Muscle layer of colon (tissue), 2 donors: ENCODE measurements at regions not wholly inside any gene's neighbourhood (a gene's known extent, or its start where the extent isn't known, plus 50 kb on each side); places are given as distances from the start of the nearest gene placed in this dataset.
A peak's percentile ranks its signal among the peaks of the same experiment; 100 is the strongest.

Source experiments
- H3K27ac ChIP-seq: one replicate; pipeline ENCODE4 v1.7.0; 2013; ENCODE audit warnings: low read depth, mild to moderate bottlenecking, low read length, moderate library complexity
- H3K27me3 ChIP-seq, 2 donors: one replicate each; pipeline ENCODE4 v1.7.0; 2013; ENCODE audit warnings: low read length in 2 of 2, mild to moderate bottlenecking in 2 of 2; ENCODE audit not compliant: insufficient read depth in 2 of 2, control insufficient read depth in 1 of 2
- H3K36me3 ChIP-seq: one replicate; pipeline ENCODE4 v1.7.0; 2013; ENCODE audit warnings: mild to moderate bottlenecking, low read length; ENCODE audit not compliant: insufficient read depth
- H3K4me1 ChIP-seq: one replicate; pipeline ENCODE4 v1.7.0; 2013; ENCODE audit warnings: mild to moderate bottlenecking, low read length; ENCODE audit not compliant: insufficient read depth
- H3K4me3 ChIP-seq, 2 donors: one replicate each; pipeline ENCODE4 v1.7.0; 2013; ENCODE audit warnings: low read length in 2 of 2, low read depth in 1 of 2, mild to moderate bottlenecking in 1 of 2, moderate library complexity in 1 of 2
- H3K9ac ChIP-seq: one replicate; pipeline ENCODE4 v1.7.0; 2013; ENCODE audit warnings: low read length
- H3K9me3 ChIP-seq: one replicate; pipeline ENCODE4 v1.7.0; 2013; ENCODE audit warnings: mild to moderate bottlenecking, low read length
- donor health status: abdominal sarcoma.
- donor health status: Adenocarcinoma of cecum.

DNA sequence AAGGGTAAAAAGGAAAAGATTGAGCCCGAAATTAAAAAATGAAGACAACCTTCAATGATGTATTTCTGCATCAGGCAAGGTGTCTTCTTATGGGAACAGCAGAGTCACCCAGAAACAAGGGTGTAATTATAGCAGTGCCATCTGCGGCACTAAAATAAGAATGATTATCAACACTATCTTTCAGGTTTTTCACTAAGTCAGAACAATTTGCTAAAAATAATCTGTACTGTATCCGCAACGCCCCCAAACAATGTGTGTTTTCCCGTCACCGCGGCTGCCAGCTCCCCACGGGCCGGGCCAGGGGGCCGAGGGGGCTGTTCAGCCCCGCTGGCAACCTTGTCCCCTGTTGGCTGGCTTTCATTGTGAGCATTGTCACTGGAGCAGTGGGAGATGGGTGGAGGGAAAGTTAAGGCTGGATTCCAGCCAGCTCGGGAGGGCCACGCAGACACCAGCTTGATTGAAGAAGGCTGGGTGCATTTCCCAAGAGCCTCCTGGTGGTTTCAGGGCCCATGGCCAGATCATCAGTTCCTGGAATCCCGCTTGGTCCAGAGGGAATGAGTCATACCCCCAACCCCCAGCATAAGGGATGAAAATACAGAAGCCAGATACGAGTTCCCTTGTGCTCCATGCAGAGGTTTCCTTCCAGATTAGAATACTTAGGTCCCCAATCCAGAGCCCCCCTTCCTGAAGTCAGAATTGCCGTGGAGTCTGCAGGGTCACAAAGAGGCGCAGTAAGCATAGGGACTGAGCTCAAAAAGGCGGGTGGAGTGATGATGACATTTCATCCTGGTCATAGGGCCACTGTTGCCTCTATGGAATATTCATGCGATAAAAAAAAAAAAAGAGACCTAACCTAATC lies 90.2 kb upstream of the KLF13 start:
- Histone ChIP-seq H3K4me1 (peaks cover 22% of the 10 kb centered on the region), H3K36me3 (no peaks in the 10 kb centered on the region), H3K4me3 (peak overlapping the region in 1 of 2 donors; percentile 21), H3K9ac (peak overlapping the region; percentile 25), H3K27ac (peak overlapping the region; percentile 88), H3K27me3 (no peaks in the 10 kb centered on the region), H3K9me3 (no peaks in the 10 kb centered on the region)

DNA sequence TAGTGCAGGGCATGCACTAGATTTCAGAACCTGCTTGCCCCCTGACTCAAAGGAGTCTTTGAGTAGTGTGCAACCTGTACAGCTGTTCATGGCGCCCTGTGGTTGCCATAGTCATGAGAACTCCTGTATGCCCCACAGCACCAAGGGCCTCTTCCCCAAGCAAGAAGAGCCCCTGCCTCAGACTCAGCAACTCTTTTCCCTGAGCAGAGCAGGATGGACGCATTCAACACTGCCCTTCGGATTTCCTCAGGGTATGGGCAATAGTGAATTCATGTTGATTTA lies 89.7 kb upstream of the KLF13 start:
- H3K4me3 ChIP-seq = peak overlapping the region in 1 of 2 donors; percentile 21
- no peaks in the 10 kb centered on the region for H3K36me3 ChIP-seq
- H3K27ac ChIP-seq = peak overlapping the region; percentile 88
- H3K27me3 ChIP-seq = no peaks in the 10 kb centered on the region
- H3K9ac ChIP-seq = no peak overlapping the region
- no peaks in the 10 kb centered on the region for H3K9me3 ChIP-seq
- peaks cover 22% of the 10 kb centered on the region for H3K4me1 ChIP-seq

DNA sequence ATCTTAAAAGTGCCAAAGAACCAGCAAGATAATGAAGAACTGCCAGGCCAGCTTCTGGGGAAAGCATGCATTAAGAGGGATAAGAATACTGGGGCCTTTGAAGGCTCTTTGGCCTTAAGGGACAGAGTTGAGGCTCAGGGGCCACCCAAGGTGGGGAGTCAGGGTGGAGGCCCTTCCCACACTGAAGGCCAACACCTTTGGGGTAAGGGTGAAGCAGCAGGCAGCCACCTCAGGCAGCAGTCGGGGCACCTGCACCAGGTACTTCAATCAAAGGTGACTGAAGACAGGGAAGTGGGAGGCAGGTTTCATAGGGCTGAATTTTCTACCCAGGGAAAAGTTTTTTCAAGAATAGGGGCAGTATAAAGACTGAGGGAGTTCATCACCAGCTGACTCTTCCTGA lies 87.7 kb upstream of the KLF13 start:
- Histone ChIP-seq H3K27me3 (no peaks in the 10 kb centered on the region), H3K9ac (no peak overlapping the region), H3K36me3 (no peaks in the 10 kb centered on the region), H3K27ac (no peak overlapping the region), H3K9me3 (no peaks in the 10 kb centered on the region), H3K4me1 (peaks cover 27% of the 10 kb centered on the region), H3K4me3 (no peak overlapping the region)

- Histone ChIP-seq H3K9ac (no peak overlapping the region), H3K36me3 (no peaks in the 10 kb centered on the region), H3K4me1 (peaks cover 28% of the 10 kb centered on the region), H3K27ac (no peak overlapping the region), H3K27me3 (no peaks in the 10 kb centered on the region), H3K4me3 (no peak overlapping the region), H3K9me3 (no peaks in the 10 kb centered on the region)
These were observed 87.2 kb upstream of the KLF13 start for GRCh38 chr15:31239409-31239808.

GRCh38 chr15:31241888-31242522 lies 84.6 kb upstream of the KLF13 start:
- H3K36me3 ChIP-seq = no peaks in the 10 kb centered on the region
- H3K27me3 ChIP-seq = no peaks in the 10 kb centered on the region
- no peak overlapping the region for H3K9ac ChIP-seq
- H3K9me3 ChIP-seq = no peaks in the 10 kb centered on the region
- H3K4me3 ChIP-seq = no peak overlapping the region
- H3K4me1 ChIP-seq = peaks cover 10% of the 10 kb centered on the region
- H3K27ac ChIP-seq = no peak overlapping the region

DNA sequence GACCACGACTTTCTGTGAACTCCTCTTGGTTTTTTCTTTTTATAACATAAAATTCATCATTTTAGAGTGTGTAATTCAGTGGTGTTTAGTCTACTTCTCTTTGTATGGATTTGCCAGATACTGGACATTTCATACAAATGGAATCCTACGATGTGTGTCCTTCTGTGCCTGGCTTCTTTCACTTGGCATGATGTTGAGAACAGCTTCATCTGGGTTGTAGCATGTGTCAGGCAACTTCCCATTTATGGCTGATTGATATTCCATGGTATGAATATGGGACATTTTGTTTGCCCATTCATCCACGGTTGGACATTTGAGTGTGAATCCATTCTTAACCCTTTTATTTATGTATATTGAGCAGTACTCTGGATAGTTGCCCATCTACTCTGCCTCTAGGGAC lies 82.7 kb upstream of the KLF13 start:
- no peak overlapping the region for H3K27ac ChIP-seq

GRCh38 chr15:31245135-31245689 lies 81.4 kb upstream of the KLF13 start:
- no peaks in the 10 kb centered on the region for H3K27me3 ChIP-seq
- peaks cover 6% of the 10 kb centered on the region for H3K4me1 ChIP-seq
- H3K9me3 ChIP-seq = no peaks in the 10 kb centered on the region

More for the DNA sequence above, 82.7 kb upstream of the KLF13 start:
- Histone ChIP-seq H3K4me3 (no peak overlapping the region), H3K9ac (no peak overlapping the region), H3K27me3 (no peaks in the 10 kb centered on the region), H3K4me1 (peaks cover 6% of the 10 kb centered on the region), H3K9me3 (no peaks in the 10 kb centered on the region), H3K36me3 (no peaks in the 10 kb centered on the region)

GRCh38 chr15:31245756-31246155 lies 80.9 kb upstream of the KLF13 start:
- H3K27ac ChIP-seq = no peak overlapping the region
- no peak overlapping the region for H3K9ac ChIP-seq
- H3K9me3 ChIP-seq = no peaks in the 10 kb centered on the region
- peaks cover 6% of the 10 kb centered on the region for H3K4me1 ChIP-seq
- H3K36me3 ChIP-seq = no peaks in the 10 kb centered on the region
- no peak overlapping the region for H3K4me3 ChIP-seq
- no peaks in the 10 kb centered on the region for H3K27me3 ChIP-seq

More at GRCh38 chr15:31245135-31245689, 81.4 kb upstream of the KLF13 start:
- Histone ChIP-seq H3K36me3 (no peaks in the 10 kb centered on the region), H3K9ac (no peak overlapping the region), H3K27ac (no peak overlapping the region), H3K4me3 (no peak overlapping the region)

- no peaks in the 10 kb centered on the region for H3K9me3 ChIP-seq
- no peak overlapping the region for H3K9ac ChIP-seq
- no peaks in the 10 kb centered on the region for H3K36me3 ChIP-seq
- no peak overlapping the region for H3K4me3 ChIP-seq
- H3K4me1 ChIP-seq = peaks cover 6% of the 10 kb centered on the region
- no peak overlapping the region for H3K27ac ChIP-seq
- no peaks in the 10 kb centered on the region for H3K27me3 ChIP-seq
These were observed 79.2 kb upstream of the KLF13 start for GRCh38 chr15:31247404-31247803.

GRCh38 chr15:31248263-31248662 lies 78.4 kb upstream of the KLF13 start:
- no peaks in the 10 kb centered on the region for H3K36me3 ChIP-seq
- no peak overlapping the region for H3K27ac ChIP-seq
- peaks cover 6% of the 10 kb centered on the region for H3K4me1 ChIP-seq
- H3K4me3 ChIP-seq = no peak overlapping the region
- no peaks in the 10 kb centered on the region for H3K27me3 ChIP-seq
- no peaks in the 10 kb centered on the region for H3K9me3 ChIP-seq
- H3K9ac ChIP-seq = no peak overlapping the region

DNA sequence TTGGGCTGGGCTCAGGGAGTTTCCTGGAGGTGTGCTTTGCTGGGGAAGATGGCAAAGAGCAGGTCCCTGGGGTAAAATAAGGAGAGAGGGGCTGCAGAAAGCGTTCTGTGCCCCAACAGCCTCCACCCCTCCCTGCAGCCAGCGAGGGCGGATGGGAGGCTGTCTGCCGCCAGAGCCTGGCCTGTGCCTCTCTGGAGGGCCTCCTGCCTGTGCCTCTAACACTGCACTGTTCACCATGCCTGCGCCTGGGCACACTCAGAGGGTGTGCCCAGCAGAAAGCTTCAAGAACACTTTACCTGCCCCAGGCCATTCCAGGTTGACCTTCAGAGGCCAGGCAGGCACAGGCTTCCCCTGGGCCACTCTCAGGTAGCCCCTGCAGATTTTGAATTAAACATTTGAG lies 77.7 kb upstream of the KLF13 start:
- Histone ChIP-seq H3K4me1 (peaks cover under 1% of the 10 kb centered on the region), H3K36me3 (no peaks in the 10 kb centered on the region), H3K9ac (no peak overlapping the region), H3K9me3 (no peaks in the 10 kb centered on the region), H3K27me3 (no peaks in the 10 kb centered on the region), H3K27ac (no peak overlapping the region), H3K4me3 (no peak overlapping the region)
